T-helper 1 cell treated with Interleukin-12 subunit alpha and Interleukin-12 subunit beta and Interleukin-4 antibody, amounts not matched to agents 30 ng/mL and 1 ng/mL, for 36 hours (primary cell): ENCODE measurements at regions not wholly inside any gene's neighbourhood (a gene's known extent, or its start where the extent isn't known, plus 50 kb on each side); places are given as distances from the start of the nearest gene placed in this dataset.

Experiments used
- intact Hi-C: fragments of 100-400 bp; cut with micrococcal nuclease; formaldehyde crosslinking; loops from one replicate; pipeline ENCODE4 v1.15.1; 2024

GRCh38 chr14:29273513-29273912 is 506.9 kb downstream of the FOXG1 start:
- intact Hi-C loops: no loop called here

DNA sequence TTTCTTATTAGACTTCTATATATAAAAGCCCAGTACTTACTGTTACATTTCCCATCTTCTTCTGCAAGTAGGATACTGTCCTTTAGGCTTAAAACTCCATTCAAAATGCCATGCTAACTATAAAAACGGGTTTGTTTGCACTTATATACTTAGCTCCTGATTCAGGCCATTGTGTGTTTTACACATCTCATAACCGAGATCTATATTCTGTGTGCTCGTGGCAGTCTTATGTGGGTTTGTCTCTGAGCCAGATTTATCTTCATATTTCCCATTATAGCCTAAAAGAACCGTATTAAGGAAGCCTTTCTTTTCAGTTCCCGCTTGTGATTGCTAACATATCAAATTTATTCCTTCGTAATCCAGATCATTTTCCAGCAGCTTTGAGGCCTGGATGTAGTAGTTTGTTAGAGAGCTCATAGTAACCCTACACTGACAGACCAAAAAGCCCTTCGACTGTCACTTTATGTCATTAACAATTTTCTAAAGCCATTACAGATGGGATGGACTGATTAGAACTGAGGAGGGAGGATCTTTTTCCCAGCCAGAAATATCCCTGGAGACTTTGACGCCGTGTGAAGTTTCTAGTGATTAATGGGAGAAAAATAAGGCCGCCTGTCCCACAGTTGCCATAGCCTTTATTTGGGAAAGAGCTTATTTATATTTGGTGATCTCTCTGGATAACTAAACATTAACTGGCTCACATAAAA is 508.5 kb downstream of the FOXG1 start:
- intact Hi-C loops: no loop called here

DNA sequence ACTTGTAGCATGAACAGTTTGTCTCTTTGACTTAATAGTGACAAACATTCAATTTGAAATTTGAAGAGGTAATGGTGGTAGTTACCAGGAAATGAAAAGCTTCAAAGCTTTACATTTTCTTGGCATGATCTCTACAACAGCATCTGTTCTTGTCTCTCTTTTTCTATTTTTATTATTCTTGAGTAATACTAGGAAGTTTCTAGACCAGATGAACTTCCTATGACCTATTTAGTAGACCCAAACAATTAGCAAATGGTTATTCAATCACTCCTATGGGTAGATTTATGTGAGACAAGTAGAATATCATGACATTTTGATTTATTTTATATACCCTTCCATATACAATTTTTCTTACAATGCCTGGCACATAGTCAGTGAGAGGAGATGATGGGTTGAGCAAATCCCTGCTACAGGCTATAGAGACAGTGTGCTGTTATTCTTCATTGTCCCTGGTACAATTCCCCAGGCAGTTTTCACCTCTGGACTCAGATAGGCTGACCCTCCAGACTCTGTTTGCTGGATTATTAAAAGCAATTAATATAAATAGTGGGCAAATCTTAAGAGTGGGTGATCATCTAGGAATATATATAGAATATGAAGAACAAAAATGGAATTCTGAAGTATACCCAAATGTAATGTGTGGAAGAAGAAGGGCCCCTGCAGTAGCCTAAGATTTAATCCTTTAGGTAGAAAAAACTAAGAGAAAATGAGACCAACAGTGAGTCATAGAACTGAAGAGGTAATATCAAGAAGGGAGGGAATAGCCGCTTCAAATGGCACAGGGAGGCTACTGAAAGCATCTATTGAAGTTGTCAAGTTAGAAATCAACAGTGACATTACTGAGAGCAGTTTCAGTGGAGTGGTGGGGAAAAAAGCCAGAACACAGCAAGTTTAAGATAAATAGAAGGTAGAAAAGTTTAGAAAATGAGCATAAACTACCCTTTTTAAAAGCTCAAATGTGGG is 512.0 kb downstream of the FOXG1 start:
- intact Hi-C loops: no loop called here

DNA sequence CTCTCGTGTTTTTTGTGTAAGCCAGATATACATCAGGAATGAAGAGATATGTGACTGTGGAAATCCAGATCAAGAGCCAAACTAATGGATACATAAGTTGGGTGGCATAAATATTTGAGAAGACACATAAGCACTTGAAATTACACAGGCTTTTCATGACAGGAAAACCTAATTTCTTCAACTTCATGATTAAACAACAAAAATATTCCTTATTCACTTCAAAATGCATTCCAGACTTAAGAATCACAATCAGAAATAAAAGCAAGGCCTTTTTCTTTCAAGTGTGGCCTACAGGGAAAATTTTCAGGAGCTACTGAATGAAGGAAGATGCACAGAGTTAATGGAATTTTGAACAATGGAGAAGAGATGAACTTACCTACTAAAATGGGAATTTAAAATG is 515.6 kb downstream of the FOXG1 start:
- intact Hi-C loops: no loop called here

DNA sequence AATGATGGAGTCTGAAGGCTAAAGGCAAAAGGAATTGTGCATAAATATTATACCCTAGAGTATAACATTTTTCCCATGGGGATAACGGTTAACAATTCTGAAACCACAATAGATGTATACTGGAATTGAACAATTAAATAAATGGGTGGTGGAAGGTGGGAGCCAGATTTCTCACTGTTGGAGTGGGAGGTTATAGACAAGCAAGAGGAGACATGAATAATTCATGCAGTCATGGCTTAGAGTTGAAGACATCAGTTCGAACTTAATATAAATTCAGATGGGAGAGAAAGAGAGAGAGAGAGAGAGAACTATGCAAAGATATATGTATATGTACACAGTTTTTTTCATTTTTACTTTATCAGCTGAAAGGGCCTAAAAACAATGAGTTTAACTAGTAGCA is 523.9 kb downstream of the FOXG1 start:
- intact Hi-C loops: no loop called here

DNA sequence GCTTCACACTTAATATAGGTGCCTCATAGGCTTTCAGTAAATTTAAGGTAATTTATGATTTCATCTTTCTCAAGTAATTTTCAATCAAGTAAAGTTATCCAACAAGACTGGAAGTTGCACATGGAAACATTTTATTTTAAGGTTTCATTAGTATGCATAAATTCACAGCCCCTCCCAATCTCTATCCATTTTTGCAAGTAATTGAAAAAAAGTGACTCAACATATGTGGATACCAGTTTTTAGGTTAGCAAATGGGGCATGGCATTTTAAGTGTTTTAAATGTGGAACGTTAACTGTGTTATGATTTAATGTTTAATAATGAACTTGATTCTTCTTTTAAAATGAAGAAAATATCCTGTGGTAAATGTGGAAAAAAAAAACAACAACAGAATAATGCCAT is 532.8 kb downstream of the FOXG1 start:
- intact Hi-C loops: no loop called here

- intact Hi-C loops: no loop called here
Observed at GRCh38 chr14:29301571-29301970, 535.0 kb downstream of the FOXG1 start.

DNA sequence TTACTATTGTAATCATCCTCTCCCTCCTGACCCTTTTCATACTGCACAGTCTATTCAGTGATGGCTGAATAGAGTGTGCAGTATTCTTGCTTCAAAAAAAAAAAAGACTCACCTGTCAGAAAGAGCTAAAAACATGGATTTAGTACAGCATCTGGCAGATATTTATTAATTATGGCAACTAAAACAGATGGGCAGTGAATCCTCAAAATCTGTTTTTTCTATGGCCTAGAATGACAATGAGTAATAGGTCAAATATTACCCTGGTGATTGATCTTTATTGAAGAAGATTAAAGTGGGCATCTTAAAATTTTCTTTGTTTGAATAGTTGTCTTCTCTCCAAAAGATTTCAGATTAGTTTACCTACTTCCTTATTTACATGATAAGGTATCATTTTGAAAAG is 543.6 kb downstream of the FOXG1 start:
- intact Hi-C loops: no loop called here

GRCh38 chr14:29310757-29311156 is 544.2 kb downstream of the FOXG1 start:
- intact Hi-C loops: no loop called here

GRCh38 chr14:29311983-29312382 is 545.4 kb downstream of the FOXG1 start:
- intact Hi-C loops: no loop called here

- intact Hi-C loops: no loop called here
Observed at GRCh38 chr14:29316936-29317335, 550.3 kb downstream of the FOXG1 start.

GRCh38 chr14:29317423-29317822 is 550.8 kb downstream of the FOXG1 start:
- intact Hi-C loops: no loop called here

GRCh38 chr14:29320286-29320685 is 553.7 kb downstream of the FOXG1 start:
- intact Hi-C loops: no loop called here

DNA sequence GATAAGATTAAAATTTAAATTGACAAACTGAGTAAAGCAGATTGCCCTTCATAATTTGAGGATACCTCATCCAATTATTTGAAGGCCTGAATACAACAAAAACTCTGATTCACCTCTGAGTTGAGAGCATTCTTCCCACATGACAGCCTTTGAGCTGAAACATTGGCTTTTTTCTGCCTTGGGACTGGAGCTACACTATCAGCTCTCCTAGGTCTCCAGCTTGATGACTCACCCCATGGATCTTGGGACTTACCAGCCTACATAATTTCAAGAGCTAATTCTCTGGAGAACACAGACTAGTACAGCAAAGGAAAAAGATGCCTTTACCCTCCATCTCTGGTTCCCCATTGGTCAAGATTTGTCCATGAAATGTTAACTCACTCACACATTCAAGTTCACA is 555.1 kb downstream of the FOXG1 start:
- intact Hi-C loops: no loop called here

- intact Hi-C loops: no loop called here
Observed at GRCh38 chr14:29339494-29340172, 573.0 kb downstream of the FOXG1 start.

- intact Hi-C loops: no loop called here
Observed at GRCh38 chr14:29348504-29348903, 579.1 kb downstream of the PRKD1 start.

- intact Hi-C loops: no loop called here
Observed at GRCh38 chr14:29350496-29350895, 577.2 kb downstream of the PRKD1 start.

DNA sequence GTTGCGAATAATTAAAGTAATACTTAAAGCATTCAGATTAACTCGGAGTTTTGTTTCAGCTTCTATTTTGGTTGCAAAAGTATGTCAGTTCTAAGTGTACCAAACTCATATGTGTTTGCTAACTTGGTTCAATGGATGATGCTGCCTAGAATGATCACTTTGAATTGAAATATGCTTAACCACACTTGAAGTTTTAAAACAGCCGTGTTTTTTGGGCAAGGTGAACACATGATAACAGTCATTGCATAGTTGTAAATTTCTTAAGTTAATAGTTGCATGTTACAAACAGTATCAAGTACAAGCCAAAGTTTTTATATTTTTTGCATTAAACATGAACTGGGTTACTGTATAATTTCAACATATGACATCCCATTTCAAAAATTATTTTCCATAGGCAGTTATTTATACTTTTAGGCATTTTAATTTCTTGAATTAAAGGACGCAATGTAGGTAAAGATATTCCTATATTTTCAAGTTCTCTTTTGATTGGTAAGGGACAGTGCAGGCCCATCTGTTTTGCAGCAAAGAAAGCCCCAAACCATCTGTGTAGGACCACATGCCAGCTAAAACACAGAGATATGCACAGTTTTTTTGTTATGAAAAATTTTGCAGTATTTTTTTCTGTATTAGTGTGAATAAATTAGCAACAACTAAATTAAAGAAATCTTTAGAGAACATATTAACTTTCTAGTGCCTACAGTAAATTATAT is 575.5 kb downstream of the PRKD1 start:
- intact Hi-C loops: no loop called here

- intact Hi-C loops: no loop called here
Observed at GRCh38 chr14:29352706-29353080, 575.0 kb downstream of the PRKD1 start.

- intact Hi-C loops: no loop called here
Observed at GRCh38 chr14:29353513-29353912, 574.1 kb downstream of the PRKD1 start.

GRCh38 chr14:29354486-29354885 is 573.2 kb downstream of the PRKD1 start:
- intact Hi-C loops: no loop called here
